MM.1S (cell line): ENCODE measurements at regions not wholly inside any gene's neighbourhood (a gene's known extent, or its start where the extent isn't known, plus 50 kb on each side); places are given as distances from the start of the nearest gene placed in this dataset.

Experiments used
- DNase-seq: peaks from one replicate; pipeline ENCODE4 v3.0.0-alpha.2; 2015
- H2AFZ ChIP-seq: fragments of 300-600 bp; sonication (generic); 2 replicates; pipeline ENCODE4 v1.6.0; 2016; ENCODE audit warnings: antibody characterized with exemption, low read length
- H3F3A ChIP-seq: fragments of 300-600 bp; sonication (generic); 2 replicates; pipeline ENCODE4 v1.6.1; 2016; ENCODE audit warnings: mild to moderate bottlenecking, antibody characterized with exemption, low read length, moderate library complexity, mixed read lengths; ENCODE audit not compliant: insufficient read depth
- H3K27ac ChIP-seq: fragments of 300-600 bp; sonication (generic); 2 replicates; pipeline ENCODE4 v1.5.1; 2016; ENCODE audit warnings: mild to moderate bottlenecking, low read length
- H3K27me3 ChIP-seq: fragments of 300-600 bp; sonication (generic); replicated peaks from 2 replicates; pipeline ENCODE4 v1.6.0; 2016; ENCODE audit warnings: low read length; ENCODE audit not compliant: insufficient read depth
- H3K36me3 ChIP-seq: fragments of 300-600 bp; sonication (generic); replicated peaks from 2 replicates; pipeline ENCODE4 v1.6.1; 2016; ENCODE audit warnings: mild to moderate bottlenecking, low read length, mixed read lengths; ENCODE audit not compliant: insufficient read depth
- H3K4me1 ChIP-seq: fragments of 300-600 bp; sonication (generic); 2 replicates; pipeline ENCODE4 v1.6.1; 2016; ENCODE audit warnings: low read length, mixed read lengths
- H3K4me2 ChIP-seq: fragments of 300-600 bp; sonication (generic); 2 replicates; pipeline ENCODE4 v1.6.0; 2016; ENCODE audit warnings: low read depth, low read length
- H3K4me3 ChIP-seq: fragments of 300-600 bp; sonication (generic); 2 replicates; pipeline ENCODE4 v1.5.1; 2016; ENCODE audit warnings: low read length, mixed read lengths
- H3K79me2 ChIP-seq: fragments of 300-600 bp; sonication (generic); 2 replicates; pipeline ENCODE4 v1.6.1; 2016; ENCODE audit warnings: mixed run types, low read length, mixed read lengths
- H3K9ac ChIP-seq: fragments of 300-600 bp; sonication (generic); 2 replicates; pipeline ENCODE4 v1.6.1; 2016; ENCODE audit warnings: low read length, mixed read lengths
- H3K9me2 ChIP-seq: fragments of 300-600 bp; sonication (generic); replicated peaks from 2 replicates; pipeline ENCODE4 v1.6.1; 2016; ENCODE audit warnings: mild to moderate bottlenecking, low read length, mixed read lengths; ENCODE audit not compliant: insufficient read depth
- H3K9me3 ChIP-seq: fragments of 300-600 bp; sonication (generic); replicated peaks from 2 replicates; pipeline ENCODE4 v1.6.1; 2016; ENCODE audit warnings: mild to moderate bottlenecking, low read length, mixed read lengths; ENCODE audit not compliant: insufficient read depth
- H4K20me1 ChIP-seq: fragments of 300-600 bp; sonication (generic); 2 replicates; pipeline ENCODE4 v1.6.1; 2016; ENCODE audit warnings: mild to moderate bottlenecking, low read length, moderate library complexity, mixed read lengths; ENCODE audit not compliant: insufficient read depth
- CTCF ChIP-seq: fragments of 300-600 bp; sonication (generic); IDR thresholded peaks from 2 replicates; pipeline ENCODE4 v1.5.1; 2016; ENCODE audit warnings: antibody characterized with exemption, low read length, mixed read lengths
- EZH2 ChIP-seq: fragments of 300-600 bp; sonication (generic); optimal IDR thresholded peaks from 2 replicates; pipeline ENCODE3; 2017; ENCODE audit warnings: low read depth, mild to moderate bottlenecking, antibody characterized with exemption, low read length, mixed read lengths
- EZH2phosphoT487 ChIP-seq: fragments of 300-600 bp; sonication (generic); IDR thresholded peaks from 2 replicates; pipeline ENCODE4 v1.6.1; 2018; ENCODE audit warnings: antibody characterized with exemption, low read length

- DNase-seq, result no peak
- no peaks in the 10 kb centered on the region for H3K9me3 ChIP-seq
- H3K36me3 ChIP-seq, result no peaks in the 10 kb centered on the region
- no peak overlapping the region for H3K4me2 ChIP-seq
- H3K4me3 ChIP-seq, result no peak overlapping the region
- H3K79me2 ChIP-seq, result no peaks in the 10 kb centered on the region
- no peaks in the 10 kb centered on the region for H4K20me1 ChIP-seq
- no peak overlapping the region for H3K27ac ChIP-seq
- no peaks in the 10 kb centered on the region for H3F3A ChIP-seq
- no peaks in the 10 kb centered on the region for H3K9me2 ChIP-seq
- TF ChIP-seq EZH2 (no peak), CTCF (no peak), EZH2phosphoT487 (no peak)
- H3K4me1 ChIP-seq, result no peaks in the 10 kb centered on the region
- H2AFZ ChIP-seq, result no peak overlapping the region
- H3K27me3 ChIP-seq, result no peaks in the 10 kb centered on the region
- H3K9ac ChIP-seq, result no peak overlapping the region
These were observed 462.7 kb upstream of the CD180 start for GRCh38 chr5:67659288-67659687.

DNA sequence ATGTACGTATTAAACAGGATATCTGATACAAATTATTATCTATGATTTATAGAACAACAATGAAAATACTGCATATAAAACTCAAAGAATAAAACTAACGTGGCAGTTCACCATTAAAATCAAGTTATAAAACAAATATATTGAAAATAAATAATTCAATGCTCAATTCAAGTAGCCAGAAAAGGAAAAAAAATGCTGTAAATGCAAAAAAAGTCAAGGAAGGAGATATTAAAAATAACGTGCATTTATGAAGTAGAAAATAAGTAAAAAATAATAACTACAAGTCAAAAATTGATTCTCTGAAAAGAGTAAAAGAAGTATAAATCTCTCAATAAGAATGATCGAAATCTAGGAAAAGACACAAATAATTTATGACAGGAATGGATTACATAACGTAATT lies 460.5 kb upstream of the CD180 start:
- Histone ChIP-seq H3K27me3 (no peaks in the 10 kb centered on the region), H4K20me1 (no peaks in the 10 kb centered on the region), H2AFZ (no peak overlapping the region), H3K4me1 (no peaks in the 10 kb centered on the region), H3K4me3 (no peak overlapping the region), H3K79me2 (no peaks in the 10 kb centered on the region), H3F3A (no peaks in the 10 kb centered on the region), H3K9me2 (no peaks in the 10 kb centered on the region), H3K27ac (no peak overlapping the region), H3K4me2 (no peak overlapping the region), H3K36me3 (no peaks in the 10 kb centered on the region), H3K9me3 (no peaks in the 10 kb centered on the region), H3K9ac (no peak overlapping the region)
- DNase-seq, result no peak
- TF ChIP-seq EZH2, result no peak
- TF ChIP-seq EZH2phosphoT487, result no peak
- no peak for TF ChIP-seq CTCF

DNA sequence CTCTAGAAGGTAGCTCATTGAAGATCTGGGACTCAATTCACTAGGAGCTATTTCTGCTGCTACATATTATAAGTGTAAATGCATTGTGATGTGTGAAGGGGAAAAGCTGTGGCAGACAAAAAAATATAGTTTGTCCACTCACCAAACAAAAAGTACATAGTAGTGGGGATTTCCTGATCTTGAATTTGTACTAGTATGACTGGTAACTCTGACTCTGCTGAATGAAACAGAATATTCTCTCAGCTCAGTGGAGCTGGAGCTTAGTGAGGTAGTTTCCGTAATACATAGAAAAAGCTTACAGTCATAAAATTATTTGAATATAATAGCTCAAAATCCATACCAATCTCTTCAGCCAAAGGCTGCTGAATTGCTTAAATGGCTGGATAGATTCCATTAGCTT lies 455.6 kb upstream of the CD180 start:
- no peak overlapping the region for H3K4me3 ChIP-seq
- no peak for DNase-seq
- H3K27ac ChIP-seq, result no peak overlapping the region
- H3K4me1 ChIP-seq, result no peaks in the 10 kb centered on the region
- no peaks in the 10 kb centered on the region for H3K27me3 ChIP-seq
- H3K9ac ChIP-seq, result no peak overlapping the region
- no peaks in the 10 kb centered on the region for H4K20me1 ChIP-seq
- no peaks in the 10 kb centered on the region for H3K36me3 ChIP-seq
- H3K4me2 ChIP-seq, result no peak overlapping the region
- no peaks in the 10 kb centered on the region for H3K9me3 ChIP-seq
- no peak overlapping the region for H2AFZ ChIP-seq
- no peaks in the 10 kb centered on the region for H3K9me2 ChIP-seq
- H3K79me2 ChIP-seq, result no peaks in the 10 kb centered on the region
- H3F3A ChIP-seq, result no peaks in the 10 kb centered on the region
- TF ChIP-seq EZH2, result no peak
- TF ChIP-seq CTCF, result no peak

DNA sequence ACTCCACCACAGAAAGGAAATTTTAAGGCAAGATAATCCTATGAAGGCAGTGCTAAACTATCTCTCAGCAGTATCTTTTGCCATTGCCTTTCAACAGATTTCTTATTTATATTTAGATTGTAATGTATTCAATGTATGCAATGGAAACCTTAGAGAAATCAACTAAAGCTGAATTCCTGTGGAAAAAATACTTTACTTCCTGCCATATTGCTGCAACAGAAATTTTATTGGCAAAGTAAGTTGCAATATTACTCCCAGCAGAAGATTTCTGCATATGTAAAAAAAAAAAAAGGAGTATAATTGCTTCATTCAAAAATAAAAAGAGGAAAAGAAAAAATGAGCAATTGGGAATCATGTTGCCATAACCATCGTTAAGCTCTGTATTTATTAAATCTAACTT lies 454.6 kb upstream of the CD180 start:
- Histone ChIP-seq H2AFZ (no peak overlapping the region), H3K9me2 (no peaks in the 10 kb centered on the region), H3F3A (no peaks in the 10 kb centered on the region), H3K4me3 (no peak overlapping the region), H3K9me3 (no peaks in the 10 kb centered on the region), H3K9ac (no peak overlapping the region), H3K27ac (no peak overlapping the region), H3K4me2 (no peak overlapping the region), H3K36me3 (no peaks in the 10 kb centered on the region), H3K4me1 (no peaks in the 10 kb centered on the region), H3K27me3 (no peaks in the 10 kb centered on the region), H3K79me2 (no peaks in the 10 kb centered on the region), H4K20me1 (no peaks in the 10 kb centered on the region)
- no peak for DNase-seq
- no peak for TF ChIP-seq EZH2phosphoT487
- no peak for TF ChIP-seq EZH2
- no peak for TF ChIP-seq CTCF
